D721Med (cell line): ENCODE measurements at regions not wholly inside any gene's neighbourhood (a gene's known extent, or its start where the extent isn't known, plus 50 kb on each side); places are given as distances from the start of the nearest gene placed in this dataset.

Experiments used
- DNase-seq: peaks from one replicate; pipeline ENCODE4 v3.0.0; 2011; ENCODE audit warnings: low spot score; ENCODE audit not compliant: insufficient read length
- FAIRE-seq: peaks from 2 replicates; lab custom pipeline; 2011; peaks lifted over from hg19 to GRCh38; lab: Jason Lieb, UNC
- TF ChIP-seq, protein P1 (sequence below): IDR thresholded peaks from 2 replicates; pipeline ENCODE4 v1.5.1; 2012; ENCODE audit warnings: mild to moderate bottlenecking, control low read depth; ENCODE audit not compliant: insufficient read depth; ENCODE audit errors: missing control alignments

DNA sequence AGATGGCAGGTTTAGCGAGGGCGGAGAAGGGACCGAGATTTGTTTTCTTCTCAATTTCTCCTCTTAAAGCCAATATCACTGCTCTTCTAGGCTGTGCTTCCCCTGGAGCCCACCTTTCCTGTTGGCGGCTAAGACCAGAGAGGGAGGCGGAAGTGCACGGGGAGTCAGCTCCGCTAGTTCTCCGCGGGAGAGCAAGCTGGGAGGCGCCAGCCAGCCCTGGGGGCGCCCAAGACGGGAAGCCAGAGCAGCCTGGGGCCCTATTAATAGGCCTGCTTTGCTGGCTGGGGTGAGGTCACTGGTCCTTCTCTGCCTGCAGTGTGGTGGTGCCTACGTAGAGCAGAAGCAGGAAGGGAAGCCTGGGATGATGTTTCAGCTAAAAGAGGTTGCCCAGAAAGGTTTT is 61.6 kb downstream of the LSM5 start:
- TF ChIP-seq, protein P1, sequence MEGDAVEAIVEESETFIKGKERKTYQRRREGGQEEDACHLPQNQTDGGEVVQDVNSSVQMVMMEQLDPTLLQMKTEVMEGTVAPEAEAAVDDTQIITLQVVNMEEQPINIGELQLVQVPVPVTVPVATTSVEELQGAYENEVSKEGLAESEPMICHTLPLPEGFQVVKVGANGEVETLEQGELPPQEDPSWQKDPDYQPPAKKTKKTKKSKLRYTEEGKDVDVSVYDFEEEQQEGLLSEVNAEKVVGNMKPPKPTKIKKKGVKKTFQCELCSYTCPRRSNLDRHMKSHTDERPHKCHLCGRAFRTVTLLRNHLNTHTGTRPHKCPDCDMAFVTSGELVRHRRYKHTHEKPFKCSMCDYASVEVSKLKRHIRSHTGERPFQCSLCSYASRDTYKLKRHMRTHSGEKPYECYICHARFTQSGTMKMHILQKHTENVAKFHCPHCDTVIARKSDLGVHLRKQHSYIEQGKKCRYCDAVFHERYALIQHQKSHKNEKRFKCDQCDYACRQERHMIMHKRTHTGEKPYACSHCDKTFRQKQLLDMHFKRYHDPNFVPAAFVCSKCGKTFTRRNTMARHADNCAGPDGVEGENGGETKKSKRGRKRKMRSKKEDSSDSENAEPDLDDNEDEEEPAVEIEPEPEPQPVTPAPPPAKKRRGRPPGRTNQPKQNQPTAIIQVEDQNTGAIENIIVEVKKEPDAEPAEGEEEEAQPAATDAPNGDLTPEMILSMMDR, result no peak
- DNase-seq (no peak), FAIRE-seq (no peak)

GRCh38 chr7:32427769-32428291 is 62.4 kb downstream of the LSM5 start:
- TF ChIP-seq, protein P1, result no peak
- FAIRE-seq, result no peak
- no peak for DNase-seq

GRCh38 chr7:32416846-32417245 is 73.3 kb downstream of the LSM5 start:
- no peak for DNase-seq
- TF ChIP-seq, protein P1, result no peak
- no peak for FAIRE-seq

- TF ChIP-seq, protein P1, result no peak
- FAIRE-seq, result no peak
- DNase-seq, result no peak
These were observed 74.2 kb downstream of the LSM5 start for GRCh38 chr7:32415936-32416335.

DNA sequence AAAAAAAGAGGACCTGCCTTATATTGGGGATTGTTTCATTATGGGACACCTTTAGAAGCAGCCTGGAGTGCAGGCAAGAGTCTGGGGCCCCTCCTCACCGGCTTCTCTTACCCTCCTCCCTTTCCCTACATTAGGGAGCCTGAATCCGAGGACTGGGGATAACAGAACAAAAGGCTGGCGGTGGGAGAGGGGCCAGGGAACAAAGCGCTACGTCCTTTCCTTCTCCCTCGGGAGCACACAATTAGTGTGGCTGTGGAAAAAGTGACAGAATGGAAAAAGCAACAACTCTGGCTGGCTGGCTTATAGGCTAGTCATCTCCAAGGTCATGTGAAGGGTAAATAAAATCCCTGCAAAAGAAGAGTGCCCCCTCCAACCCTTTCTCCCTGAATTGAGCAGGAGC is 74.7 kb downstream of the LSM5 start:
- TF ChIP-seq, protein P1, result no peak
- FAIRE-seq (no peak), DNase-seq (no peak)

- TF ChIP-seq, protein P1, result no peak
- DNase-seq (no peak), FAIRE-seq (no peak)
These were observed 77.7 kb downstream of the LSM5 start for GRCh38 chr7:32412471-32412870.

DNA sequence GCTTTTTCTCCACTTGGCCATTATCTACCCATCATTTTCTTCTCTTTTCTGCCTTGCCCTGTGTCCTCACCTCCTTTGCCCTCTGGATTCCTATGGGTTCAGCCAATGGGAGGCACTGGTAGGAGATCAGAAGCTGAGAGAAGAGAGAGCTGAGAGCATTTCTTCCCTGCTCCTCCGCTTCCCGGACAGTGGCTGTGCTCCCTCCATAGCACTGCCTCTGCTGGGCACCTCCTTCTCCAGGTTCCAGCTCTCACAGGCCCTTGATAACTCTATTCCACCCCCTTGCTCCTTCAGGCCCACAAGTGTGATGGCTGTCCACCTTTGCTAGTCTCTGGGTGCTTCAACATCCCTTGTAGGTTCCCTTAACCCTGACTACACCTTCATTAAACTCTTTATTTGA is 79.6 kb downstream of the LSM5 start:
- FAIRE-seq, result no peak
- TF ChIP-seq, protein P1, result no peak
- no peak for DNase-seq
